Liver (tissue), 8 donors: ENCODE measurements at regions not wholly inside any gene's neighbourhood (a gene's known extent, or its start where the extent isn't known, plus 50 kb on each side); places are given as distances from the start of the nearest gene placed in this dataset.

Experiments used
- DNase-seq: peaks from one replicate; pipeline ENCODE4 v3.0.0-alpha.2; 2017; ENCODE audit warnings: low spot score
- H3K27ac ChIP-seq, 2 donors: one replicate each; pipeline ENCODE4 v1.7.0; 2013; ENCODE audit warnings: inconsistent platforms in 2 of 2, low read length in 2 of 2, control low read depth in 1 of 2, low read depth in 1 of 2, mild to moderate bottlenecking in 1 of 2
- H3K27me3 ChIP-seq, 4 donors: one replicate each; pipeline versions ENCODE4 v1.6.1 to v1.7.0; 2013; ENCODE audit warnings: low read length in 3 of 4, inconsistent platforms in 1 of 4, mild to moderate bottlenecking in 1 of 4, moderate library complexity in 1 of 4; ENCODE audit not compliant: control insufficient read depth in 4 of 4, insufficient read depth in 4 of 4
- H3K36me3 ChIP-seq, 4 donors: one replicate each; pipeline versions ENCODE4 v1.6.1 to v1.7.0; 2013; ENCODE audit warnings: low read length in 3 of 4, mild to moderate bottlenecking in 3 of 4, low read depth in 1 of 4, moderate library complexity in 1 of 4; ENCODE audit not compliant: control insufficient read depth in 4 of 4, insufficient read depth in 3 of 4
- H3K4me1 ChIP-seq, 4 donors: one replicate each; pipeline versions ENCODE4 v1.6.1 to v1.7.0; 2013; ENCODE audit warnings: low read length in 3 of 4, mild to moderate bottlenecking in 3 of 4, moderate library complexity in 1 of 4; ENCODE audit not compliant: control insufficient read depth in 4 of 4, insufficient read depth in 4 of 4
- H3K4me3 ChIP-seq, 3 donors: one replicate each; pipeline versions ENCODE4 v1.6.1 to v1.7.0; 2013; ENCODE audit warnings: low read length in 3 of 3, control low read depth in 1 of 3, low read depth in 1 of 3, mild to moderate bottlenecking in 1 of 3
- H3K9ac ChIP-seq, 2 donors: one replicate each; pipeline ENCODE4 v1.7.0; 2013; ENCODE audit warnings: low read length in 2 of 2, mild to moderate bottlenecking in 2 of 2, moderate library complexity in 2 of 2, control low read depth in 1 of 2, low read depth in 1 of 2
- H3K9me3 ChIP-seq, 4 donors: one replicate each; pipeline versions ENCODE4 v1.6.1 to v1.7.0; 2013; ENCODE audit warnings: low read length in 3 of 4; ENCODE audit not compliant: control insufficient read depth in 4 of 4
- CTCF ChIP-seq: fragments of 150-350 bp; IDR thresholded peaks from 2 replicates; pipeline ENCODE4 v1.5.1; 2017; ENCODE audit warnings: improper control_type of control experiment, low read depth, low read length; ENCODE audit not compliant: missing input control
- EGR1 ChIP-seq, 2 donors: IDR thresholded peaks; 2 replicates each; pipeline ENCODE4 v1.6.1; 2016 to 2018; ENCODE audit warnings: antibody characterized with exemption in 2 of 2, low read depth in 2 of 2
- FOXA1 ChIP-seq: IDR thresholded peaks from 2 replicates; pipeline ENCODE4 v1.6.1; 2016; ENCODE audit warnings: antibody characterized with exemption
- FOXA2 ChIP-seq: IDR thresholded peaks from 2 replicates; pipeline ENCODE4 v1.6.1; 2016; ENCODE audit warnings: antibody characterized with exemption
- GABPA ChIP-seq, 2 donors: IDR thresholded peaks in 1 of 2; conservative IDR thresholded peaks in 1 of 2; 2 replicates each; pipeline ENCODE4 v1.6.1; 2016; ENCODE audit warnings: antibody characterized with exemption in 2 of 2, mild to moderate bottlenecking in 1 of 2, moderate library complexity in 1 of 2
- HNF4A ChIP-seq, 2 donors: conservative IDR thresholded peaks; 2 replicates each; pipeline ENCODE4 v1.6.1; 2016; ENCODE audit warnings: antibody characterized with exemption in 2 of 2, mild to moderate bottlenecking in 2 of 2
- HNF4G ChIP-seq: IDR thresholded peaks from 2 replicates; pipeline ENCODE4 v1.6.1; 2016; ENCODE audit warnings: antibody characterized with exemption
- JUND ChIP-seq, 2 donors: IDR thresholded peaks; 2 replicates each; pipeline ENCODE4 v1.6.1; 2016; ENCODE audit warnings: antibody characterized with exemption in 2 of 2
- MAX ChIP-seq: IDR thresholded peaks from 2 replicates; pipeline ENCODE4 v1.6.1; 2016; ENCODE audit warnings: antibody characterized with exemption
- RAD21 ChIP-seq, 2 donors: IDR thresholded peaks; 2 replicates each; pipeline ENCODE4 v1.6.1; 2016; ENCODE audit warnings: antibody characterized with exemption in 2 of 2, mild to moderate bottlenecking in 2 of 2
- REST ChIP-seq: IDR thresholded peaks from 2 replicates; pipeline ENCODE4 v1.6.1; 2016; ENCODE audit warnings: antibody characterized with exemption, mild to moderate bottlenecking
- RXRA ChIP-seq, 2 donors: IDR thresholded peaks; 2 replicates each; pipeline ENCODE4 v1.6.1; 2017 to 2018; ENCODE audit warnings: antibody characterized with exemption in 2 of 2, mild to moderate bottlenecking in 1 of 2
- SP1 ChIP-seq: IDR thresholded peaks from 2 replicates; pipeline ENCODE4 v1.6.1; 2018; ENCODE audit warnings: antibody characterized with exemption, mild to moderate bottlenecking
- TAF1 ChIP-seq: conservative IDR thresholded peaks from 2 replicates; pipeline ENCODE4 v1.6.1; 2016; ENCODE audit warnings: antibody characterized with exemption, mild to moderate bottlenecking
- YY1 ChIP-seq: IDR thresholded peaks from 2 replicates; pipeline ENCODE4 v1.6.1; 2016; ENCODE audit warnings: antibody characterized with exemption, mild to moderate bottlenecking
- ZBTB33 ChIP-seq: IDR thresholded peaks from 2 replicates; pipeline ENCODE4 v1.6.1; 2016; ENCODE audit warnings: antibody characterized with exemption
- WGBS: extraction: QIAGEN DNeasy Blood & Tissue Kit; methylation state at CpG from one replicate; pipeline ENCODE4 v1.1.7; 2013; 5-methylcytosine and 5-hydroxymethylcytosine counted together
- donor health status: healthy.
- donor health status: healthy.
- donor health status: healthy.
- donor health status: healthy.
- donor health status: healthy.

GRCh38 chr12:114483996-114484395 is 78.1 kb upstream of the TBX5 start (continued):
- TF ChIP-seq RAD21 (IDR thresholded peaks at IDR 0.05): no peak
- no peak for TF ChIP-seq RXRA (IDR thresholded peaks at IDR 0.05)
- TF ChIP-seq TAF1: no peak
- no peak for TF ChIP-seq EGR1 (IDR thresholded peaks at IDR 0.05; ENCODE audit: low read depth in 2 of 2)
- TF ChIP-seq HNF4A (conservative IDR thresholded peaks at IDR 0.05): no peak

- 11% methylated on average over 6 of the region's 6 CpGs for whole genome bisulfite sequencing
- H3K4me3 ChIP-seq: no peak overlapping the region
- peaks cover 0 to 1% (median under 1%) of the 10 kb centered on the region in 4 donors for H3K9me3 ChIP-seq
- no peak overlapping the region for H3K27ac ChIP-seq
- no peaks in the 10 kb centered on the region for H3K36me3 ChIP-seq
- TF ChIP-seq FOXA1: no peak
- no peak for TF ChIP-seq YY1
- TF ChIP-seq ZBTB33: no peak
- no peak for TF ChIP-seq EGR1 (IDR thresholded peaks at IDR 0.05; ENCODE audit: low read depth in 2 of 2)
- no peak for TF ChIP-seq REST
- no peak for TF ChIP-seq HNF4G
- H3K9ac ChIP-seq: no peak overlapping the region
- no peak for DNase-seq
- peaks cover 0 to 14% (median 12%) of the 10 kb centered on the region in 4 donors for H3K4me1 ChIP-seq
- H3K27me3 ChIP-seq: peaks cover 0 to 24% (median 7%) of the 10 kb centered on the region in 4 donors
Measured at GRCh38 chr12:114481200-114481535, 75.2 kb upstream of the TBX5 start.

- Histone ChIP-seq H3K9me3 (no peaks in the 10 kb centered on the region), H3K36me3 (no peaks in the 10 kb centered on the region), H3K4me1 (peaks cover 0 to 14% (median 12%) of the 10 kb centered on the region in 4 donors), H3K27ac (no peak overlapping the region), H3K27me3 (peaks cover 0 to 24% (median 7%) of the 10 kb centered on the region in 4 donors), H3K4me3 (peak overlapping the region in 2 of 3 donors; percentile 40 to 41), H3K9ac (no peak overlapping the region)
- no peak for DNase-seq
- 5% methylated on average over 34 of the region's 34 CpGs for WGBS
- no peak for TF ChIP-seq MAX
- no peak for TF ChIP-seq CTCF
- peak in 1 of 2 donors; percentile 9 for TF ChIP-seq RXRA (IDR thresholded peaks at IDR 0.05)
- TF ChIP-seq REST: no peak
- no peak for TF ChIP-seq FOXA1
- no peak for TF ChIP-seq GABPA (IDR thresholded peaks at IDR 0.05 in 1 of 2, conservative IDR thresholded peaks at IDR 0.05 in 1 of 2)
- TF ChIP-seq FOXA2: no peak
- TF ChIP-seq HNF4G: no peak
- TF ChIP-seq YY1: peak; percentile 55
- no peak for TF ChIP-seq SP1
- no peak for TF ChIP-seq JUND (IDR thresholded peaks at IDR 0.05)
Measured at GRCh38 chr12:114480337-114481199, 74.6 kb upstream of the TBX5 start.
